HG02571 (cell line): ENCODE measurements at regions not wholly inside any gene's neighbourhood (a gene's known extent, or its start where the extent isn't known, plus 50 kb on each side); places are given as distances from the start of the nearest gene placed in this dataset.

Source experiments
- ATAC-seq: cut with Tn5 transposase; IDR thresholded peaks from one replicate; pipeline ENCODE4 v1.9.1; 2021; ENCODE audit warnings: mild to moderate bottlenecking, moderate library complexity; ENCODE audit not compliant: unreplicated experiment

DNA sequence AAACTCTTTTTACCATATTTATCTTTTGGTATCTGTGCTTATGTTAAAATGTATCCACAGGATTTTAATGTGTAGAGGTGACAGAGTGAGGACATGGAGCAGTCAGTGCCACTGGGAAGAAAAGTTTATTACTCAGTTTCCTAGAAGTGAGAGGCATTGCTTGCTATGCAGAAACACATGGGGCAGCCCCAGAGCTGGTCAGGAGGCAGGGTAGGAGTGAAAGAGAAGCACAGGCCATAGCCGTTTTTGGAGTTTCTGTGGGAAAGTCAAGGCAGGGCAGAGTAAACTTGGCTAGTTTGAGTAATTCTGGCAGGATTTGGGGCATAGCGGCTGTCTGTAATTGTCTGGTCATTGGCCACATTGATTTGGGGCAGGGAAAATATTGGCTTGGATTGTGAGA is 370.9 kb downstream of the FGF9 start:
- no peak for ATAC-seq

DNA sequence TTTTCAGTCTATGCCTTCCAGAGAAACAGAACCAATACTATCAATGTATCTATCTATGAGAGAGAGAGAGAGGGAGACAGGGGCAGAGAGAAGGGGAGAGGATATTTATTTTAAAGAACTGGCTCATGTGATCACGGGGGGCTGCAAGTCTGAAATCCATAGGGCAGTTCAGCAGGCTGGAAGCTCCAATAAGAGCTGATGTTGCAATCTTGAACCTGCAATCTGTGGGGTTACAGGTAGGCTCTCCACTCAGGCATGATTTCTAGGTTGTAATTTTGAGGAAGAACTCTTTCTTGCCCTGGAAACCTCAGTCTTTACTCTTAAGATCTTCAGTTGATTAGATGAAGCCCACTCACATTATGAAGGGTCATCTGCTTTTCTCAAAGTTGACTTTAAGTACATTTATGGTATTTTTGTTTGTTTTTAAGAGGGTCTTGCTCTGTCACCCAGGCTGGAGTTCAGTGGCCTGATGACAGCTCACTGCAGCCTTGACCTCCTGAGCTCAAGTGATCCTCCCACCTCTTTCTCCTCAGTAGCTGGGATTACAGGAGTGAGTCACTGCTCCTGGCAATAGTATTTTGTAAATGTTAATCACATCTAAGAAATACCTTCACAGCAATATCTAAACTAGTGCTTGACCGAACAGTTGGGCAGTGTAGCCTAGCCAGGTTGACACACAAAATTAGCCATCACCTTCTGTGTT is 376.4 kb downstream of the FGF9 start:
- ATAC-seq: no peak

DNA sequence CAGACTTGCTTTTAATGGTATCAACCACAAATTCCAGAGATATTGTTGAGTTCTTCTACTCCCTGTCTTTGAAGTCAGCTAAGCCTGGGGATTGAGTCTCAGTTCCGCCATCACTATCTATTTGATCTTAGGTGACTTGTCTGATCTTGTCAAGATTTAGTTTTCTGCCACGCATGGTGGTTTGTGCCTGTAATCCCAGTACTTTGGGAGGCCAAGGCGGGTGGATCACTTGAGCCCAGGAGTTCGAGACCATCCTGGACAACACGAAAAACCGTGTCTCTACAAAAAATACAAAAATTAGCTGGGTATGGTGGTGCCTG is 376.9 kb downstream of the FGF9 start:
- no peak for ATAC-seq

DNA sequence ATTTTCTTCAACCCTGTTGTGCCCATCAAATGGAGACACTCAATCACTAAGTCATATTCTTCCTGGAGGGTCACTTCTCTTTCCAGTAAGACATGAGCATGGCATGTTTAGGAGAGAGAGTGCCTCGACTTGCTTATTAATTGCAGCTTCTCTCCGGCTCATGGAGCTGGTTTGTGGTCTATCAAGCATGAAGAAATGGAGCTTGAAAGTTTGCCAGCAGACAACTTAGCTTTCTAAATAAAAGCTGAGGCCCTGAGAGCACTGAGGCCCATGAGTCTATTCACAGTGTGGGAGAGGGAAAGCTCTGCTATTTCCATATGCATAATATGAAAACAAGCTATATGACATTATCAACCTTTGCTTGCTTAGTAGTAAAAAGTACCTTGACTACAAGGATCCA is 378.5 kb downstream of the FGF9 start:
- ATAC-seq: no peak

DNA sequence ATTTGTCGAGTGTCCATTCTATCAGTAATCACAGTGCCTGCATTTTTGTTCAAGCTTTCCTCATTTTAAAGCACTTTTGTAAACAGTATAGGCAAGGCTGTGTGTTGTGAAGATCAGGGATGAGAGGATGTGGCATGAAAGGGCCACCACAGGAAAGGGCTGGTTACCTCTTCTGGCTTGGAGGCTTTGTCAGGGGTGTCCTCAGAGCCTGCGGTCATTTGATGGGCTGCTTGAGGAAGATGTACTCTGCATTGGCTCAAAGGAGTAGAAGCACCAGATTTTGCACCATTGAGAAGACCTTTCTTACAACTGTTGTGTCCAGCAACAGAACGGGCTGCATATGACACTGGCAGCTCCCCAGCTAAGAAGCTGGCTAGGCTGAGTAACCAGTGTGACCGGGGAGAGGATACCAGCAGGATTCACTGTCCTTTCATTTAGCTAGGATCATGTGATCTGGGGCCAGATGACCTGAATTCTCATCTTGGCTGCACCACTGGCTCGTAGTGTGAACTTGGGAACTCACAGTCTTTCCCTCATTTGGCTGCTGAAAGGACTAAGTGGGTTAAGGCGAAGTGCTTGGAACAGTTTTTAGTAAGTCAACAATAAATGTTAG is 380.2 kb downstream of the FGF9 start:
- ATAC-seq: no peak

DNA sequence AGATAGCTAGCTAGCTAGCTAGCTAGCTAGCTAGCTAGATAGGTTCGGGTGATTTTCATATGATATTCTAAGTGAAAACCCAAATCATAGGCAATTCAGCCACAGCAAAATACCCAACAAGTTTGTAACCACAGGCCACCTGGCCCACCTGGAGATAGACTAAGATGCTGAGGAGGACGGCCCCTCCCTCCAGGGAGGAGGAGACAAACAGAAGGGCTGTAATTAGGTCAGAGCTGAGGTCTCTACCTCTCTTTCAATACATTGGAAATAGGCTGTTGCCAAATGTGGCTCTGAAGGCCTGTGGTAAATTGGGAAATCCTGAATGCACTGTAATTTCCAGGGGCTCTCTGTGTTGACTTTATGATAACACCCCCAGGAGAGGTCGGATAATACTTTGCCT is 382.2 kb downstream of the FGF9 start:
- ATAC-seq: no peak

DNA sequence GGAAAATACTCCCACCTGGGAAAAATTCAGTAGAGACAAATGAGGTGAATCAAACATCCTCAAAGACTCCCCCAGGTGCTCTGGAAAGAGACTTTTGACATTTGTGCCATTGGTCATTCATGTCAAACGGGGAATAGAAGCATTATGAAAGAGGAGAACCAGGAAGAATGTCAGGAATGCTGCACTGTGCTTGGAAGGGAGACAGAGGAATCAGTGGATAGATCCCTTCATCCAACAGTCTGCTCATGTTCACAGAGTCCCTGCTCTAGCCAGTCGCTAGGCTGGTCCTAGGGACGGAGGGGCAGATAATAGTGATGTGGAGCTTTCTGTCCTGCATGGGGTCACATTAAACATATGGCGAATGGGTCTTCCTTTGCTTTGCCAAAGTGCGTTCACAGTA is 384.4 kb downstream of the FGF9 start:
- no peak for ATAC-seq

DNA sequence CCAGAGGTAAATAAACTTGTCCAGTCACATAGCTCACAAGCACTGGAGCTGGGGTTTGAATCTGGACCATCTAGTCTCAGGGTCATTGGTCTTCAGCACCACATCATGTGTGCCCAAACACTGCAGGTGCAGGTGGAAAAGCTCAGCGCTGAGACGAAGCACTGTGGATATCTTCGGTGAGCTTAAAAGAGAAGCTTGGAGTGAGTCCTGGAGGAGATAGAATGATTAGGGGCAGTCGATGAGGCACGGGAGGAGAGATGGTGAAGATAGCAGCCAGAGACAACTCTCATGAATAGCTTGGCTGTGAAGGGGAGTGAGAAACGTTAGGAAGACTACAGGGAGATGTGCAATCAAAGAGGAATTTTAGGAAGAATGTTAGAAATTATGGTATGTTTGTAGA is 389.3 kb downstream of the FGF9 start:
- no peak for ATAC-seq

DNA sequence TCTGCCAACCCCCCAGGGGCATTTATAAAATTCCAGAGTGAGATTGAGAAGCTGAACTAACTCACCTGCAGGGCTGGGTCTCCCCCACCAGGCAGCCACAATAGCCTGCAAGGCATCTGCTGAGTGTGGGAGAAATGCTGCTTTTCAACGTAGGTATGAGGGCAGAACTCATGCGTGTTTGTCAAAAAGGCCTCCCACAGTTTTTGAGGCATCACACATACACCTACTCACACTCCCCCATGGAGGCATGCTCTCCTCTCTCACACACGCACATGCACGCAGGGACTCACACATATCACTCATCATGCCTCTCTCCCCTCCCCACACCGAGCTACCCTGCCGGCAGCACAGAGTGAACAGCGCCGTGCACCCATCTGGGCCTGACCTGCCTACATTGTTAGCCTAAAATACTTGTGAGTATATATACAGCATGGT is 390.5 kb downstream of the FGF9 start:
- peak; percentile 60 for ATAC-seq

DNA sequence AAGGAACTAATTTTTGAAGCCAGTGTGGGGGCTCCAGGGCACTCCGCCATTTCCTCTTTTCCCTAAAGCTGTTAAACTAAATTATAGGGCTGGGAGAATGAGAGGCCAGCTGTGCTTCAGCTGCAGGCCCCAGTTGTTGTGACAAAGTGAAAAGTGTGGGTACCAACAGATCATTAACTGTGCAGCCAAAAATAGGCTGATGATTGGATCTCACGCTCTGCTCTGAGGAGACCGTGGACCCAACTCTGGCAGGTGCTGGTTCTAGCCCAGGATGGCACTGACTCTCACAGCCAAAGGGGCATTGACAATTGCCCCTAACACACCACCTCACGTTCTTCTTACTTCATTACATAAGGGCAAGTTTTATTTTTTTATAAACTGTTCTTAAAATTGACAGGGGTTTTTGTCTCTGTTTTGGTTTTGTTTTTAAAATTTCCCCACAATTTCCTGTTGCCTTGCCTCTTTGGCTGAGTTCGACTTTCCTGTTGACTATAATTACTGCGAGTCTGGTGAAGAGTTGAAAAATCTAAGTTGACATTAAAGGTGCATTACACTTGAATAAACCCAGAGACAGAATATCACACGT is 391.0 kb downstream of the FGF9 start:
- peak; percentile 67 for ATAC-seq

DNA sequence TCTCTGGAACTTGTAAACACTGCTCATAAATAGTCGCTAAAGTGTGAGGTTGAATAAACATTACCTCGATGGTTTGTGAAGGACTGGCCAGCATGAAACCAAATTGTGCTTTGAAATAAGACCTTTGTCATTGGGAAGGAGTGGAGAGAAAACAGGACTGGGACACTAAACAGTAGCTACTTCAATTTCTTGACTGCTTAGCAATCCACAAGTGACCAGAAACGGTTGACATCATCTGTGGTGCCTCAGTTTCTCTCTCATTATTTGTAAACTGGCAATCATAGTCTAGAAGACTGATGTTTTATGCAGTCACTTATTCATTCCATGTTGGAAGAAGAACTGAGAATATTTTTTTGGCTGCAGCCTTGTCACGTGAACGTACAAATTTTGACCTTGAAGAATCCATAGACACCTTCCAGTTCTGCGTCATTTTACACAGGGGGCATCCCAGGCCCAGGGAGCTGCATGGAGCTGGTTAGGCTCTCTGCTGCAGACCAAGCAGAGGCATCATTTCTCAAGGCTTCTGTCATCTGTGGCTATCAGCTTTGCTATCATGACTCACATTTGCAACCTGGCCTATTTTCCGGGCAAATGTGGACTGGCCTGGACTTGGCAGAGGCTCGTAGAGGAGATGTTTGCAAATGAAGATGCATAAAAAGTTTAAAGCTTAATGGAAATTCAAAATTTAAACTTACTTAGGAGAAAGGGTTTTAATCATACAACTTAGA is 391.8 kb downstream of the FGF9 start:
- no peak for ATAC-seq

DNA sequence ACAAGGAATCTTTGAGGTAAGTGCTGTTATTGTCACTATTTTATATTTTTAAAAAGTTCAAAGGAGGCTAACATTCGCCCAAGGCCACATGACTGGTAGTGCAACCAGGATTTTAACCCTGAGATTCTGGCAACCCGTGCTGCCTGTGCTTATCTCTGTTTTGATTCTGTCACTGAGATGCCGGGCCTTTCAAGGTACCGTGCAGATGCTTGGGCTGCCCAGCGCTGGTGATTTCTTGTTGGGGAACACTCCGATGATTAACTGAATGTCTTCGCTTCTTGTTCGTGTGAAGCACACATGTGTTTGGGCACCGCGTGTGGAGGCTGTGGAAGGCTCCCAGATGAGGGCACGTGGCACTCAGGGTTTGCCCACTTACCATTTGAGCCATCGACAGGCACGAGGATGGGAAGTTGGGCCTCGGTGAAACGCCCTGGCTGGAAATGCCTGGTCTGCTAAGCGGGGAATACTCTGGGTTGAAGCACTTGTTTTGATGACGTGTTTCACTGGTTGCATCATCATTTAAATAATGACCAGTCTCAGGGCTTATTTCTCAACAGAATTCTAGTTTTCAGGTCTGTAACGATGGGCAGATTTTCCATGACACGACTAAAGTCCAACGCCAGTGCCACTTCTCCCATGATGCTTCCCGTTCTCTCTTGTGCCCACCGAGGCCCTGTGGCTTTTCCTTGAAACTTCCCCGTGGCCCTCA is 392.7 kb downstream of the FGF9 start:
- ATAC-seq: no peak

DNA sequence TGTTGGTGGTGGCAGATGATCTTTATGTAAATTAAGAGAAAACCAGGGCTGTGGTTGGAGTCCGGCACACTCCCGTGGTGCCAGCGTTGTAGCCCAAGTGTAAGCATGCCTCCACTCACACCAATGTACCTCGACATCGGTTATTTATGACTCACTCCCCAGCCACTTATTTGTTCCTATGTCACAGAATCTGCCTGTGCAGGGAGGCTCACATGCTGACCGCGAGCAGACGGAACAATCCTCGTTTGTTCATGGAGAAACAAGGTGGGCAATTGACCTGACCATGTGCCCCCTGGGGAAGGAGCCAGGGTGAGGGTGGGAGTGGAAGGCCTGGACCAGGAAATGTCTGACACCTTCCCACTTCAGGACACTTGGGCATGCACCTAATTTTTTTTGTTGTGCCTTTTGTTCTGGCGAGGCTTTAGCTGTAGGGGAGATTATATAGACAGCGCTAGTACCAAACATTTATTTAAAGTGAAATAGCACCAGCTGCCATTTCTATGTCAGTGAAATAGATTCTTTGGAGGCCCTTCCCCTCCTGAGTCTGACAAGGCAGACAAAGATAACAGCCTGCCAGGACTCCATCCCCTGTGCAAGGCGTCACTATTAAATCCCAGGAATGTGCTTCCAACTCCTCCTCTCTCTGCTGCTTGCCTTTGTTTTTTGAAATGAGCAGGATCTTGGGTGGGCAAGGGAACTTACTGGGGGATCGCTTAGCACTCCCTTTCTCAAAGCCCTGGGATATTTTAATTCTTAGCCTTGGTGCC is 394.2 kb downstream of the FGF9 start:
- ATAC-seq: no peak

DNA sequence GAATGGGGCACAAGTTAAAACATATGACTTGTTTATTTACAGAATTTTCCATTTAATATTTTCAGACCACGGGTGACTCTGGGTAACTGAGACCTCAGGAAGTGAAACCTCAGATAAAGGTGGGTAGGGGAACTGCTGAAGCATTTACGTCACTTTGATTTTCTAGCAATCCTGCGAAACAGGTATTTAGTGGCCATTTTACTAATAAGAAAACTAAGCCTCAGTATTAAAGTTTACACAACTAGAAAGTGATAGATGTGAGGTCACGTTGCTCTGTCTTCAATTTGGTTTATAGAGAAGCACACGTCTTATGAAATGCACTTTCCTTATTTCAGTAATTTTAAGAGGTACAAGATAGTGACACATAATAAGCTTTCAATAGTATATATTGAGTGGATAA is 402.8 kb downstream of the FGF9 start:
- ATAC-seq: no peak

DNA sequence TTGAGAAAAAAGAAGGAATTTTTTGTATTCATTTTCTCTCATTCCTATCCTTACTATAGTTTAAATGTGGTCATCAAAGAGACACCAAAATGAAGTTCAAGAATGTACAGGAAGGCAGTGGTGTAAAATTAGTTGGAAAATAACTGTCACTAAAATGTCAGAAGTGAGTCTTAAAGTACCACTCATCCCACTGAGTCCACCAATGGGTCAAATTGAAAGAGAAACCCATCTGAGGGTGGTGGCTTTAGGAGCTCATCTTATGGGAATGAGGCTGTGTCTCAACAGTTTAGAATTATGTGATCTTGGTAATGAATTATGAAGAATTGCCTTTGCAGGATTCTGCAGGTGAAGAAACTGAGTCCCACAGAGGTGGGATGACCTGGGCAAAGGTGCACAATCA is 403.5 kb downstream of the FGF9 start:
- ATAC-seq: no peak

DNA sequence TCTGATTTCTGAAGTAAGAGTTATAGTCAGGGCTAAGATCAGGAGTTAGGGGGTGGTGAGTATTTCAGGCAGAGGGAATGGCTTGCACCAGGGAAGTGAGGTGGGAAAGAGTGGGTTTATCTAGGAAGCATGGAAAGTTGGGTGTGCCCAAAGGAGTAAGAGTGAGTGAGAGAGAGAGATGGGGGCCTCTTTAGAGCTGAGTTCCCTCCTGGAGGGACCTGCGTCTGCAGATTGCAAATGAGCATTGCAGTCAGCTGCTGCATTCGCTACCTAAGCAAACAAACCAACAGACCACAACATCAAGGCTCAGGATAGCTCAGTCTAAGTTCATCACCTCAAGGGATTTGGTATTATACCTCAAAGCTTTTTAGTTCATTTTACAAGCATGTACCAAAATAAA is 405.8 kb downstream of the FGF9 start:
- ATAC-seq: no peak

DNA sequence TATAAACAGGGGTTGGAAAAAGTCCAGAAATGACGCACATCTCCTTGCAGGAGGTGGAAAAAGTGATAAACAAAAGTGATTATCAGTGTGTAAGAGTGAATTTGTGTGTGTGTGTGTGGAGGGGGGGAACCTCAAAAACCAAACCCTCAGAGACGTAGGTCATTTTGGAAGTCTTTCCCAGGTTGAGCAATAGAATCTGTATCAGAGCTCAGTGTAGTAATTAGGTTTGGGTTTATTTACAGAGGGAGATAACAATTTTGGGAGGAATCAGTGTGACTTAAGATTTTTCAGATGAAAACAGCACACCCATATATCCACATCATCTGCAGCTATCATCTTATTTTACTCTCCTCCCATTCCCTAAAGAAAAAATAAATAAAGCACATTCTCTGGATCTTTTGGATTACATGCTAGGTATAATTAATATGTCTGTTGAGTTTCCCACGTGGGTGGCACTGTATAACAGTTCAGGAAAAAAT is 406.4 kb downstream of the FGF9 start:
- ATAC-seq: no peak

DNA sequence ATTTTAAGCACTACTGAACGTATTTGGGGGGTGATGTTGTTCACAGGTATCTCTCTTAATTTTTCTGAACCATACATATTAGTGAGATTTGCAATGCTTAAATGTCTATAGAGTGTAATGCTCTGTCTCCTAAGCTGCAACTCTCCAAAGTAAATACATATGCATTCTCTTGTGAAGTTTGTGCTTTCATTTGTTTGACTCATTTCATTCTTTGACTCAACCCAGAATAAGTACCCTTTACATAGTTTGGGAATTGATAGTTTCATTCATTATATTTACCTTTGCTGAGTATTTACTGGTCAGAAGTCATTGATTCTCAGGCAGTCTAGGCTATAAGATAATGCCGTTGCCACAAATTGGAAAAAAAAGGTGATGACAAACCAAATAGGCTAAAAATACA is 406.9 kb downstream of the FGF9 start:
- ATAC-seq: no peak

DNA sequence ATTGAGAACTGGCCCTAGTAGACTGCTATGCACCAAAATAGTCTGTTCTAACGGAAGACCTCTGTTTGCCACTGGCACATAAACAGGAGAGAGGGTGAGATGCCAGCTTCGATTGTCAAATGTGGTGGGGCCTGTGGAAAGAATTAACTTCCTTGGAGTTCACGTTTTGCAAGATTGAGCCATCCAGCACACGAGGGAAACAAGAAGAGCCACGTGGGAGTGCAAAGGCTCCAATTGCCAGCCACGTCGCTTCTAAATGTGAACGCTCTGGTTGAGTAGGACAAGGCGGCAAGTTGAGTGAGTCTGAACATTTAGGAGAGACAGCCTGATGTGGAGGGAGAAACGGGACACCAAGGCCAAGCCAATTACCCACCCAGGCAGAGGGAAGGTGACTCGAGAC is 409.1 kb downstream of the FGF9 start:
- no peak for ATAC-seq

DNA sequence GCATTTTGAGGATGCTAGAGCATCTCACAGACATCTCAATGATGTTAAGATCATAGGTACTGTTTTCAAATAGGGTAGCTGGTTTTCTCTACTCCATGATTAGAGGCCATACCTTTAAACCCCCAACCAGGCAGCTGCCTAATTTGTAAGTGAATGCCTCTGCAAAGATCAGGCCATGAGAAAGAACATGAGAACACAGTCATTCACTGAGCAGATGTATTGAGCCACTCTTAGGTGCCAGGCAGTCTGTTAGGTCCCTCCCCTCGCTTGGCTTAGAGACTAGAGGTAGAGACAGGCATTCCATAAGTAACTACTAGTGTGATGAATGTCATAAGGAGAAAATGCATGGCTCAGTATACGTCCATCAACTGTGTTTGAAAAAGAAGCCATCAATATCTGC is 410.0 kb downstream of the FGF9 start:
- ATAC-seq: no peak

DNA sequence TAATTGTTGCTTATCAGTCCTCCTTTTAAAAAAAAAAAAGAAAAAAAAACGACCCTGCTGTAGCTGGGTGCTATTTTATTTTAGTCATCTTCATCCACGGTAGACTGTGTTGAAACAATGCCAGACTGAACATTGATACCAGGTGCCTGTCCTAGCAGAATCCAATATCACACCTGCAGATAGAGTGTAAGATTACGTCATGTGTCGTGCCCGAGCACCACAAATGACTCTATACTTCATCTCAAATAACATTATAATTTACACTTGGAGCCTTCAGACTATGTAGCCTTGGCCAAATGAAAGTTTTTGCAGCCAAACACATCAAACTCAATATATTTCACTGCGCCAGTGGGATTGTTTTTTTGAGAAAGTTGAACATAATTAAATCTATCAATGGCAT is 410.6 kb downstream of the FGF9 start:
- ATAC-seq: no peak
